HCT116 (cell line): ENCODE measurements at regions not wholly inside any gene's neighbourhood (a gene's known extent, or its start where the extent isn't known, plus 50 kb on each side); places are given as distances from the start of the nearest gene placed in this dataset.

Experiments used
- ATAC-seq: fragments of 200-7000 bp; cut with Tn5 transposase; 2 replicates; pipeline ENCODE4 v1.9.1; 2020; ENCODE audit warnings: mild to moderate bottlenecking, moderate library complexity
- BruUV-seq: library from RNA; stranded (reverse); fragments of 400-500 nt; replicated peaks from 2 replicates; lab custom pipeline; 2021; lab: Mats Ljungman, UMichigan
- CTCF ChIA-PET: fragments of 300-600 bp; sonication (Branson Sonifier 250); formaldehyde crosslinking; loops from one replicate; lab custom pipeline; 2021; ENCODE audit warnings: antibody characterized with exemption; lab: Charles Lee
- POLR2A ChIA-PET: fragments of 300-600, 350-600 bp; sonication (Branson Sonifier 250); formaldehyde crosslinking; loops from one replicate; lab custom pipeline; 2021; ENCODE audit warnings: antibody characterized with exemption; lab: Charles Lee
- RAD21 ChIA-PET, 2 experiments: fragments of 300-600 bp; sonication (Branson Sonifier 250); formaldehyde crosslinking; loops; one replicate each; lab custom pipeline; 2023; ENCODE audit warnings: low total read pairs in 2 of 2; ENCODE audit not compliant: uncharacterized antibody in 2 of 2, unreplicated experiment in 2 of 2, low non-redundant PET in 1 of 2; lab: Charles Lee
- DNase-seq: peaks from one replicate; pipeline ENCODE4 v3.0.0-alpha.2; 2010; ENCODE audit warnings: low read depth, low spot score
- H2AFZ ChIP-seq: fragments of 200-600 bp; shearing (Covaris generic), sonication (generic); 2 replicates; pipeline ENCODE4 v1.6.1; 2017; ENCODE audit warnings: low read depth, mixed run types, mixed read lengths, antibody characterized with exemption, low read length; ENCODE audit not compliant: poor library complexity, severe bottlenecking
- H3K27ac ChIP-seq: 2 replicates; pipeline ENCODE4 v1.5.1; 2012; ENCODE audit warnings: low read depth, low read length
- H3K27me3 ChIP-seq: fragments of 200-600 bp; sonication (generic); 2 replicates; pipeline ENCODE4 v1.6.1; 2016; ENCODE audit warnings: mixed run types, low read length, mixed read lengths; ENCODE audit not compliant: insufficient read depth
- H3K36me3 ChIP-seq, 2 experiments: fragments of 200-500 bp in 1 of 2; fragments of 200-600 bp in 1 of 2; sonication (Bioruptor generic) in 1 of 2; sonication (generic) in 1 of 2; 2 replicates each; pipeline versions ENCODE4 v1.5.1 to v1.6.1; 2014 to 2016; ENCODE audit warnings: low read length in 2 of 2, inconsistent platforms in 1 of 2, mixed read lengths in 1 of 2, mixed run types in 1 of 2; ENCODE audit not compliant: insufficient read depth in 2 of 2, control insufficient read depth in 1 of 2
- H3K4me1 ChIP-seq, 2 experiments: fragments of 200-600 bp in 1 of 2; sonication (generic) in 1 of 2; 2 replicates each; pipeline versions ENCODE4 v1.5.1 to v1.6.1; 2012 to 2017; ENCODE audit warnings: low read length in 2 of 2, inconsistent platforms in 1 of 2, mild to moderate bottlenecking in 1 of 2, mixed read lengths in 1 of 2, mixed run types in 1 of 2, moderate library complexity in 1 of 2; ENCODE audit not compliant: insufficient read depth in 2 of 2, control insufficient read depth in 1 of 2
- H3K4me2 ChIP-seq: fragments of 200-600 bp; sonication (generic); 2 replicates; pipeline ENCODE4 v1.6.1; 2017; ENCODE audit warnings: mixed run types, low read length, mixed read lengths
- H3K4me3 ChIP-seq, 2 experiments: fragments of 200-600 bp in 1 of 2; sonication (generic) in 1 of 2; replicated peaks in 1 of 2; 2 replicates each; pipeline ENCODE4 v1.5.1; 2011 to 2016; ENCODE audit warnings: low read length in 2 of 2, control low read depth in 1 of 2, low read depth in 1 of 2, mild to moderate bottlenecking in 1 of 2, mixed read lengths in 1 of 2, mixed run types in 1 of 2
- H3K79me2 ChIP-seq: fragments of 200-600 bp; sonication (generic); 2 replicates; pipeline ENCODE4 v1.6.1; 2017; ENCODE audit warnings: mild to moderate bottlenecking, mixed run types, low read length, moderate library complexity, mixed read lengths; ENCODE audit not compliant: insufficient read depth
- H3K9ac ChIP-seq: fragments of 200-600 bp; sonication (generic); 2 replicates; pipeline ENCODE4 v1.6.1; 2016; ENCODE audit warnings: low read length, mixed read lengths
- H3K9me2 ChIP-seq: fragments of 200-600 bp; sonication (generic), shearing (Covaris generic); 2 replicates; pipeline ENCODE4 v1.6.1; 2017; ENCODE audit warnings: mixed run types, mild to moderate bottlenecking, moderate library complexity; ENCODE audit not compliant: insufficient read depth
- H3K9me3 ChIP-seq, 2 experiments: fragments of 200-500 bp in 1 of 2; fragments of 200-600 bp in 1 of 2; sonication (Bioruptor generic) in 1 of 2; sonication (generic) in 1 of 2; 2 replicates each; pipeline ENCODE4 v1.6.1; 2014 to 2017; ENCODE audit warnings: low read length in 2 of 2, mixed read lengths in 2 of 2, inconsistent platforms in 1 of 2, low read depth in 1 of 2, mild to moderate bottlenecking in 1 of 2, mixed run types in 1 of 2, moderate library complexity in 1 of 2; ENCODE audit not compliant: control insufficient read depth in 1 of 2, insufficient read depth in 1 of 2
- H4K20me1 ChIP-seq: fragments of 200-600 bp; sonication (generic), shearing (Covaris generic); 2 replicates; pipeline ENCODE4 v1.6.1; 2017; ENCODE audit warnings: mixed run types, mild to moderate bottlenecking, moderate library complexity; ENCODE audit not compliant: insufficient read depth
- CBX3 ChIP-seq: IDR thresholded peaks from 2 replicates; pipeline ENCODE4 v1.6.1; 2012; ENCODE audit warnings: low read depth
- CTCF ChIP-seq, 3 experiments: fragments of 200-600 bp in 1 of 3; sonication (generic) in 1 of 3; IDR thresholded peaks in 2 of 3; conservative IDR thresholded peaks in 1 of 3; 2 replicates each; pipeline ENCODE4 v1.5.1; 2012 to 2017; ENCODE audit warnings: low read depth in 2 of 3, low read length in 2 of 3, antibody characterized with exemption in 1 of 3, borderline replicate concordance in 1 of 3, control low read depth in 1 of 3, mild to moderate bottlenecking in 1 of 3, mixed read lengths in 1 of 3, mixed run types in 1 of 3, moderate library complexity in 1 of 3; ENCODE audit not compliant: insufficient read depth in 1 of 3
- EGR1 ChIP-seq: IDR thresholded peaks from 2 replicates; pipeline ENCODE4 v1.6.1; 2012; ENCODE audit warnings: low read depth
- ELF1 ChIP-seq: IDR thresholded peaks from 2 replicates; pipeline ENCODE4 v1.6.1; 2012; ENCODE audit warnings: low read depth, borderline replicate concordance
- EZH2 ChIP-seq: fragments of 200-600 bp; sonication (generic); IDR thresholded peaks from 2 replicates; pipeline ENCODE4 v1.6.1; 2017; ENCODE audit warnings: antibody characterized with exemption, mixed run types
- EZH2phosphoT487 ChIP-seq: fragments of 200-600 bp; IDR thresholded peaks from 2 replicates; pipeline ENCODE4 v1.6.1; 2018; ENCODE audit warnings: antibody characterized with exemption, borderline replicate concordance
- FOSL1 ChIP-seq: IDR thresholded peaks from 2 replicates; pipeline ENCODE4 v1.6.1; 2012; ENCODE audit warnings: low read depth
- JUND ChIP-seq: IDR thresholded peaks from 2 replicates; pipeline ENCODE4 v1.6.1; 2012
- SIN3A ChIP-seq: IDR thresholded peaks from 2 replicates; pipeline ENCODE4 v1.6.1; 2012; ENCODE audit warnings: low read depth
- SP1 ChIP-seq: IDR thresholded peaks from 2 replicates; pipeline ENCODE4 v1.6.1; 2012; ENCODE audit warnings: low read depth
- SRF ChIP-seq: IDR thresholded peaks from 2 replicates; pipeline ENCODE4 v1.6.1; 2012; ENCODE audit warnings: low read depth
- intact Hi-C: fragments of 100-400 bp; cut with micrococcal nuclease; formaldehyde crosslinking; loops from 2 replicates; pipeline ENCODE4 v1.10.0; 2022
- TF ChIP-seq, protein P1 (sequence below): IDR thresholded peaks from 2 replicates; pipeline ENCODE4 v1.6.1; 2012
- TF ChIP-seq, protein P2 (sequence below): IDR thresholded peaks from 2 replicates; pipeline ENCODE4 v1.6.1; 2012; ENCODE audit warnings: low read depth

DNA sequence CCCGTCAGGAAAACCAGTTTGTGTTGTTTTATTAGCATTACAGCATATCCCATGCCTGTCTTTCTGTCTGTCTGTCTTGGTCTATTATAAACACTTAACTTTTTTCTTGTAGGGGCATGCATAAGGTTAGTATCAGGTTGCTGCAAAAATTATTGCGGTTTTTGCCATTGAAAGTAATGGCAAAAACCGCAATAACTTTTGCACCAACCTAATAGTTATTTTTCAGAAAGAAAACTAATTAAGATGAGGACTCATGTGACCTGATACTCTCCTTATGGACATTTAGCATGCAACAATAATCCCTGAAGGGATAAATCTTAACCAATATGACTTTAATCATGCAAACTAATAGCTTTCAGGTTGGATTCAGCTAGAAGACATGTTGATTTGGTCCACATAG is 326.7 kb upstream of the SUCLG2 start:
- POLR2A ChIA-PET = no interaction called here
- BruUV-seq = no TSS peak

More for the DNA sequence above, 326.7 kb upstream of the SUCLG2 start:
- H3K36me3 ChIP-seq = no peaks in the 10 kb centered on the region
- DNase-seq (no peak), ATAC-seq (no peak)
- TF ChIP-seq JUND = no peak
- TF ChIP-seq SP1 = no peak
- TF ChIP-seq ELF1 = no peak
- TF ChIP-seq, protein P1, sequence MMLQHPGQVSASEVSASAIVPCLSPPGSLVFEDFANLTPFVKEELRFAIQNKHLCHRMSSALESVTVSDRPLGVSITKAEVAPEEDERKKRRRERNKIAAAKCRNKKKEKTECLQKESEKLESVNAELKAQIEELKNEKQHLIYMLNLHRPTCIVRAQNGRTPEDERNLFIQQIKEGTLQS = no peak
- no peak for TF ChIP-seq FOSL1
- no peak for TF ChIP-seq SRF
- no peak for TF ChIP-seq CTCF (IDR thresholded peaks at IDR 0.05 in 2 of 3, conservative IDR thresholded peaks at IDR 0.05 in 1 of 3; ENCODE audit: borderline replicate concordance in 1 of 3, insufficient read depth in 1 of 3, low read depth in 2 of 3, low read length in 2 of 3)
- TF ChIP-seq EZH2phosphoT487 = no peak
- TF ChIP-seq, protein P2, sequence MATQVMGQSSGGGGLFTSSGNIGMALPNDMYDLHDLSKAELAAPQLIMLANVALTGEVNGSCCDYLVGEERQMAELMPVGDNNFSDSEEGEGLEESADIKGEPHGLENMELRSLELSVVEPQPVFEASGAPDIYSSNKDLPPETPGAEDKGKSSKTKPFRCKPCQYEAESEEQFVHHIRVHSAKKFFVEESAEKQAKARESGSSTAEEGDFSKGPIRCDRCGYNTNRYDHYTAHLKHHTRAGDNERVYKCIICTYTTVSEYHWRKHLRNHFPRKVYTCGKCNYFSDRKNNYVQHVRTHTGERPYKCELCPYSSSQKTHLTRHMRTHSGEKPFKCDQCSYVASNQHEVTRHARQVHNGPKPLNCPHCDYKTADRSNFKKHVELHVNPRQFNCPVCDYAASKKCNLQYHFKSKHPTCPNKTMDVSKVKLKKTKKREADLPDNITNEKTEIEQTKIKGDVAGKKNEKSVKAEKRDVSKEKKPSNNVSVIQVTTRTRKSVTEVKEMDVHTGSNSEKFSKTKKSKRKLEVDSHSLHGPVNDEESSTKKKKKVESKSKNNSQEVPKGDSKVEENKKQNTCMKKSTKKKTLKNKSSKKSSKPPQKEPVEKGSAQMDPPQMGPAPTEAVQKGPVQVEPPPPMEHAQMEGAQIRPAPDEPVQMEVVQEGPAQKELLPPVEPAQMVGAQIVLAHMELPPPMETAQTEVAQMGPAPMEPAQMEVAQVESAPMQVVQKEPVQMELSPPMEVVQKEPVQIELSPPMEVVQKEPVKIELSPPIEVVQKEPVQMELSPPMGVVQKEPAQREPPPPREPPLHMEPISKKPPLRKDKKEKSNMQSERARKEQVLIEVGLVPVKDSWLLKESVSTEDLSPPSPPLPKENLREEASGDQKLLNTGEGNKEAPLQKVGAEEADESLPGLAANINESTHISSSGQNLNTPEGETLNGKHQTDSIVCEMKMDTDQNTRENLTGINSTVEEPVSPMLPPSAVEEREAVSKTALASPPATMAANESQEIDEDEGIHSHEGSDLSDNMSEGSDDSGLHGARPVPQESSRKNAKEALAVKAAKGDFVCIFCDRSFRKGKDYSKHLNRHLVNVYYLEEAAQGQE = no peak
- no peak for TF ChIP-seq CBX3
- TF ChIP-seq EZH2 = no peak
- TF ChIP-seq SIN3A = no peak
- TF ChIP-seq EGR1 = no peak
- H3K4me1 ChIP-seq = no peaks in the 10 kb centered on the region
- H3K9me2 ChIP-seq = no peaks in the 10 kb centered on the region
- no peak overlapping the region for H3K9ac ChIP-seq
- CTCF ChIA-PET = no interaction called here
- no peaks in the 10 kb centered on the region for H3K27me3 ChIP-seq
- no peak overlapping the region for H2AFZ ChIP-seq
- peaks cover 0 to 4% of the 10 kb centered on the region in 2 experiments; a peak in 1 of 4 replicates for H3K9me3 ChIP-seq
- RAD21 ChIA-PET = no interaction called here
- intact Hi-C loops = no loop called here
- no peaks in the 10 kb centered on the region for H4K20me1 ChIP-seq
- H3K27ac ChIP-seq = no peak overlapping the region
- H3K79me2 ChIP-seq = no peaks in the 10 kb centered on the region
- no peak overlapping the region for H3K4me3 ChIP-seq
- no peak overlapping the region for H3K4me2 ChIP-seq
